KMS-11 (cell line): ENCODE measurements at regions not wholly inside any gene's neighbourhood (a gene's known extent, or its start where the extent isn't known, plus 50 kb on each side); places are given as distances from the start of the nearest gene placed in this dataset.
A peak's percentile ranks its signal among the peaks of the same experiment; 100 is the strongest.

Experiments
- H2AFZ ChIP-seq: fragments of 200-600 bp; sonication (generic); 2 replicates; pipeline ENCODE4 v1.6.1; 2016; ENCODE audit warnings: antibody characterized with exemption, mixed run types, low read depth
- H3K27ac ChIP-seq: fragments of 200-600 bp; sonication (generic); 2 replicates; pipeline ENCODE4 v1.6.1; 2016; ENCODE audit warnings: mild to moderate bottlenecking, mixed run types
- H3K27me3 ChIP-seq: fragments of 200-600 bp; sonication (generic); 2 replicates; pipeline ENCODE4 v1.6.1; 2017; ENCODE audit warnings: mild to moderate bottlenecking, low read depth, mixed run types, moderate library complexity; ENCODE audit not compliant: insufficient read depth
- H3K36me3 ChIP-seq: fragments of 200-600 bp; sonication (generic); 2 replicates; pipeline ENCODE4 v1.6.1; 2017; ENCODE audit warnings: mild to moderate bottlenecking, mixed run types; ENCODE audit not compliant: insufficient read depth
- H3K4me1 ChIP-seq: fragments of 200-600 bp; sonication (generic); 2 replicates; pipeline ENCODE4 v1.6.1; 2016; ENCODE audit warnings: mild to moderate bottlenecking, low read depth, mixed run types; ENCODE audit not compliant: poor library complexity, severe bottlenecking
- H3K4me2 ChIP-seq: fragments of 200-600 bp; sonication (generic); 2 replicates; pipeline ENCODE4 v1.7.0; 2016; ENCODE audit warnings: mild to moderate bottlenecking, mixed run types
- H3K4me3 ChIP-seq: fragments of 200-600 bp; sonication (generic); IDR thresholded peaks from 2 replicates; pipeline ENCODE4 v1.6.1; 2017; ENCODE audit warnings: low read depth, low read length, mixed read lengths; ENCODE audit not compliant: insufficient read depth
- H3K79me2 ChIP-seq: fragments of 200-600 bp; sonication (generic); 2 replicates; pipeline ENCODE4 v1.6.1; 2016; ENCODE audit warnings: low read depth, mixed run types; ENCODE audit not compliant: insufficient read depth
- H3K9ac ChIP-seq: fragments of 200-600 bp; sonication (generic); 2 replicates; pipeline ENCODE4 v1.6.1; 2016; ENCODE audit warnings: mild to moderate bottlenecking, mixed run types
- H4K20me1 ChIP-seq: fragments of 200-600 bp; sonication (generic); 2 replicates; pipeline ENCODE4 v1.6.1; 2016; ENCODE audit warnings: mild to moderate bottlenecking, mixed run types; ENCODE audit not compliant: insufficient read depth
- TF ChIP-seq, protein P1 (sequence below): fragments of 200-600 bp; sonication (generic); conservative IDR thresholded peaks from 2 replicates; pipeline ENCODE4 v1.6.1; 2017; ENCODE audit warnings: low read depth, mild to moderate bottlenecking, antibody characterized with exemption, low read length, moderate library complexity, mixed read lengths

DNA sequence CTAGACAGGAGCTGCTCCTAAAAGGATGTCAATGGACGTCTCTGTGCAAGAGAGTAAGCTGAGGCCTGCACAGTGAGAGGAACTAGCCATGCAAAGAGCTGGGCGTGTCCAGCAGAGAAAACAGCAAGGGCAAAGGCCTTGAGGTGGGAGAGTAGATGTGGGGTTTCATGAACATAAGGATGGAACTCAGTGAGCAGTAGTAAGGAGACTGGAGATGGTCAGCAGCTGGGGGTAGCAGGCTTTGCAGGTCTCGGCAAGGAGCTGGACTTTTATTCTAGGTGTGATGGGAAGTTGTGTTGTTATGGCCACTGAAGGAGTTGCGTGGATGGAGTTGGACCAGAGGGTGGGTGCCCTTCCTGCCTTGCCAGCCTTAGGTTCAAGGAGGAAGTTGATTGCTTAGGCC, 90.7 kb upstream of the SIRPA start:
- H3K4me3 ChIP-seq, result no peak overlapping the region
- TF ChIP-seq, protein P1, sequence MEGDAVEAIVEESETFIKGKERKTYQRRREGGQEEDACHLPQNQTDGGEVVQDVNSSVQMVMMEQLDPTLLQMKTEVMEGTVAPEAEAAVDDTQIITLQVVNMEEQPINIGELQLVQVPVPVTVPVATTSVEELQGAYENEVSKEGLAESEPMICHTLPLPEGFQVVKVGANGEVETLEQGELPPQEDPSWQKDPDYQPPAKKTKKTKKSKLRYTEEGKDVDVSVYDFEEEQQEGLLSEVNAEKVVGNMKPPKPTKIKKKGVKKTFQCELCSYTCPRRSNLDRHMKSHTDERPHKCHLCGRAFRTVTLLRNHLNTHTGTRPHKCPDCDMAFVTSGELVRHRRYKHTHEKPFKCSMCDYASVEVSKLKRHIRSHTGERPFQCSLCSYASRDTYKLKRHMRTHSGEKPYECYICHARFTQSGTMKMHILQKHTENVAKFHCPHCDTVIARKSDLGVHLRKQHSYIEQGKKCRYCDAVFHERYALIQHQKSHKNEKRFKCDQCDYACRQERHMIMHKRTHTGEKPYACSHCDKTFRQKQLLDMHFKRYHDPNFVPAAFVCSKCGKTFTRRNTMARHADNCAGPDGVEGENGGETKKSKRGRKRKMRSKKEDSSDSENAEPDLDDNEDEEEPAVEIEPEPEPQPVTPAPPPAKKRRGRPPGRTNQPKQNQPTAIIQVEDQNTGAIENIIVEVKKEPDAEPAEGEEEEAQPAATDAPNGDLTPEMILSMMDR, result no peak
- H4K20me1 ChIP-seq, result no peaks in the 10 kb centered on the region
- H3K79me2 ChIP-seq, result no peaks in the 10 kb centered on the region
- no peak overlapping the region for H3K27ac ChIP-seq
- H2AFZ ChIP-seq, result no peak overlapping the region
- H3K4me2 ChIP-seq, result no peak overlapping the region
- H3K9ac ChIP-seq, result no peak overlapping the region
- H3K27me3 ChIP-seq, result no peaks in the 10 kb centered on the region
- no peaks in the 10 kb centered on the region for H3K4me1 ChIP-seq
- no peaks in the 10 kb centered on the region for H3K36me3 ChIP-seq

DNA sequence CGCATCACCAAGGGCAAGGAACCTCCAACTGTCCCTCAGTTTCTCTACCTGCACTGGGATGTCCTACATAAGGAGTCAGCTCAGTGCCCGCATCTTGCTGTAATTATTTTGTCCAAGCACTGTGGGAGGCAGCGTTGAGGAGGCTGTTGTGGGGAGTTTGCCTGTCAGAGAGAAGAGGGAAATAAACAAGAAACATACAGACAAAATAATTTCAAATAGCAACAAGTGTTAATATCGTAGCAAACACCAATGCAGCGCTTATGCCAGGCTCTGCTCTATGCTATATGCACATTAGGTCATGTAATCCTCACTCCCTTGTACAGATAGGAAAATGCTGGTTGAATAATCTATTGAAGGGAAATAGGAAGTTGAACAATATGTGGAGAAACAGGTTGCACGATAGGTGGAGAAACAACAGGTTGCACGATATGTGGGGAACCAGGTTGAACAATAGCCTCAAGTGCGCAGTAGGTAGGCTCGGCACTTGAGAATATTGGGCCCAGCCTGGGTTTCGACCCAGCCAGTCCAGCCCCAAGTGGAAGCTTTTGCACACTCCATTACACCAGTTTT, 91.2 kb upstream of the SIRPA start:
- H3K27ac ChIP-seq, result no peak overlapping the region
- no peaks in the 10 kb centered on the region for H3K4me1 ChIP-seq
- no peak overlapping the region for H2AFZ ChIP-seq
- TF ChIP-seq, protein P1, result no peak
- no peak overlapping the region for H3K4me2 ChIP-seq
- H3K27me3 ChIP-seq, result no peaks in the 10 kb centered on the region
- H3K79me2 ChIP-seq, result no peaks in the 10 kb centered on the region
- no peak overlapping the region for H3K9ac ChIP-seq
- H3K36me3 ChIP-seq, result no peaks in the 10 kb centered on the region
- H4K20me1 ChIP-seq, result no peaks in the 10 kb centered on the region
- no peak overlapping the region for H3K4me3 ChIP-seq

DNA sequence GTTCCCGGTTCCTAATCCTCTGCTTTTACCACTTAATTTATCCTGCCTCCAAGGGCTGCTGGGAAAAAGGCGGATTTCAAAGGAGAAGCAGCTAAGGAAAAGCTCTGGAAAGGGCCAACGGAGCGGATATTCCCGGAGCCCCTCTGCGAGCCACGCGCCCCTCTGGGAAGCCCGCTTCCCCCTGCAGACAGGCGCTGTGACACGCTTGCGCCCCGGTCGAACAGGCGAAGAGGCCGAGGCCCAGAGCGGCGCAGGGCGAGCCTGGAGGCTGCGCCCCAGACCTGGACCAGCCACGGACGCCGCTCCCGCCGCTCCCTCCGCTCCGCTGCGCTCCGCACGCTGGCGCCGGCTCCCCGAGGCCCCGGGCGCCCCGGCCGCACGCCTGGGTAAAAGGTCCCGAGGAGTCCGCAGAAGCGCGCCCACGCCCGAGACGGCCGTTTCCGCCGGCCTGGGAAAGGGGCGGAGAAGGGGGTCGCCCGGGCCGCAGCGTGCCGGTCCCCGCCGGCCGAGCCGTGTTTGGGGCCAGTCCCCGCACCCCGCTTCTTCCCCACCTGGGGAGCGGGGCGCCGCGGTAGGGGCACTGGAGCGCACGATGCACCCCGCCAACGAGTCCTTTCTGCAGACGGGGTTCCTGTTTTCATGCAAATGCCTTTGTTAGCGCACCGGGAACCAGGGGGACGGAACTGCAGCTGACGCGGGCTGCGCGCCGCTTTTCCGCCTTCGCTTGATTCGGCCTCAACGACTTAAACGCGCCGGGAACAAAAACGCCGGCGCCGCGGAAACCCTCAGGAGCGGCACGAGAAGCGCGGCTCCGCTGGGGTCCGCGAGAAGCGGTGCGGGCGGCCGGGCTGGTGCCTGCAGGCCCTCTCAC, 91.9 kb upstream of the SIRPA start:
- TF ChIP-seq, protein P1, result no peak
- Histone ChIP-seq H3K4me2 (peak overlapping the region; percentile 25; the same call in 1 of the 2 replicates), H4K20me1 (no peaks in the 10 kb centered on the region), H2AFZ (peak overlapping the region; percentile 18; the same call in 1 of the 2 replicates), H3K4me3 (no peak overlapping the region), H3K4me1 (no peaks in the 10 kb centered on the region), H3K79me2 (no peaks in the 10 kb centered on the region), H3K27ac (no peak overlapping the region), H3K9ac (no peak overlapping the region), H3K36me3 (no peaks in the 10 kb centered on the region), H3K27me3 (no peaks in the 10 kb centered on the region)

DNA sequence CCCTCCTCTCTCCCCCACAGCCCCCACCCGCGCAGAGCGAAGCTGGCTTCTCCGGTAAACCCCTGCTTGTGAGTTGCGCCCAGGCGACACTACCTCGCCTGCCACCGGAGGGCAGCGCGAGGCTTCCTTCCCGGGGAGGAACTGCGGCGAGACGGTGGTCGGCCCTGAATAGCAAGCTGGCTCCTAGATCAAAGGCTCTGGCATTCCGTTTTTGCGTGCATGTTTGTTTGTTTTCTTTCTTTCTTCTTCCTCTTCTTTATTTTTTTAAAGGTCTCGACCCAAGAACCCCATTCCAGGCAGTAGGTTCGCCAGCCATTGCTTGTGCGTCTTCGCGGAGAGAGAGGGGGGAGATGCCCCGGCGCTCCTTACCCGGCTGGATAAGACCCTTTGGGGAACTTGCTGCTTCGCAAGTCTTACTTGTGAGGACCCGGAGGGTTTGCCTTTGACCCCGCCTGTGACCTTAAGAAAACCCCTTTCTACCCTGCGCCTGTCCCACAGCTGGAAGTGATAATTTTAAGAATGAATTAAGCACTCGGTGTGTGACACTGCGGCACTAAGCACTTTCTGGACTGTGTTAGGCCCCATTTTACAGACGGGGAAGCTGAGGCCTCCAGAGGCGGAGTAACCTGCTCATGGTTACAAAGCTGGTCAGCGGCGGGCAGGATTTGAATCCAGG, 92.7 kb upstream of the SIRPA start:
- no peaks in the 10 kb centered on the region for H3K27me3 ChIP-seq
- no peaks in the 10 kb centered on the region for H3K4me1 ChIP-seq
- H3K4me3 ChIP-seq, result no peak overlapping the region
- no peaks in the 10 kb centered on the region for H4K20me1 ChIP-seq
- H3K9ac ChIP-seq, result no peak overlapping the region
- no peak overlapping the region for H3K27ac ChIP-seq
- TF ChIP-seq, protein P1, result no peak
- no peaks in the 10 kb centered on the region for H3K36me3 ChIP-seq
- peak overlapping the region; percentile 25; the same call in 1 of the 2 replicates for H3K4me2 ChIP-seq
- H3K79me2 ChIP-seq, result no peaks in the 10 kb centered on the region
- peak overlapping the region; percentile 18; the same call in 1 of the 2 replicates for H2AFZ ChIP-seq
